ENCODE measurements at regions not wholly inside any gene's neighbourhood (a gene's known extent, or its start where the extent isn't known, plus 50 kb on each side); places are given as distances from the start of the nearest gene placed in this dataset.

- TF ChIP-seq SUZ12 (IDR thresholded peaks at IDR 0.05; ENCODE audit: extremely low read depth, insufficient read depth, insufficient read length) (no peak), YY1 (IDR thresholded peaks at IDR 0.05; ENCODE audit: insufficient read depth, insufficient read length) (no peak), ZNF274 (IDR thresholded peaks at IDR 0.05; ENCODE audit: low read depth, low read length) (no peak)
These were observed 1091.8 kb upstream of the ATXN7L3B start for GRCh38 chr12:73445658-73446324.
